ENCODE measurements at regions not wholly inside any gene's neighbourhood (a gene's known extent, or its start where the extent isn't known, plus 50 kb on each side); places are given as distances from the start of the nearest gene placed in this dataset.
A peak's percentile ranks its signal among the peaks of the same experiment; 100 is the strongest.
"Not testable (repeated sequence)": the region's sequence is repeated elsewhere in the genome, so short reads cannot be mapped to it uniquely, and the experiment has no call there.

- DNase-seq; H3K27ac ChIP-seq; H3K4me3 ChIP-seq; intact Hi-C loops (cut with DNase I; ENCODE audit: low total_unique reads); H3K4me1 ChIP-seq; H3K9me3 ChIP-seq; H3K27me3 ChIP-seq; H3K36me3 ChIP-seq; in situ Hi-C loops (cut with MboI; ENCODE audit: low pct_ligation_motif_present in 1 of 4, low pct_unique_long_range_greater_than_20kb in 1 of 4, low sequenced_read_pairs in 3 of 4): not testable (repeated sequence)
- WGBS, 2 donors (ENCODE audit: low coverage in 1 of 2): 6 to 28% methylated on average over 2 to 11 of the region's 11 CpGs
- TF ChIP-seq CTCF (IDR thresholded peaks at IDR 0.05): peak; percentile 35 to 59 (median 55)
Measured at GRCh38 chr14:106764968-106765369, 1238.6 kb downstream of the TMEM121 start.

GRCh38 chr14:106766145-106766544 lies 1239.8 kb downstream of the TMEM121 start:
- no peaks in the 10 kb centered on the region for H3K9me3 ChIP-seq
- intact Hi-C loops (cut with DNase I; ENCODE audit: low total_unique reads) (no loop called here), in situ Hi-C loops (cut with MboI; ENCODE audit: low pct_ligation_motif_present in 1 of 4, low pct_unique_long_range_greater_than_20kb in 1 of 4, low sequenced_read_pairs in 3 of 4) (no loop called here)
- DNase-seq: no peak
- H3K4me1 ChIP-seq: peaks cover 0 to 10% (median 0%) of the 10 kb centered on the region in 4 donors
- no peak overlapping the region for H3K4me3 ChIP-seq
- no peaks in the 10 kb centered on the region for H3K36me3 ChIP-seq
- H3K27ac ChIP-seq: peak overlapping the region; percentile 25 to 77 (median 66)
- 45 to 60% methylated on average over 1 to 3 of the region's 3 CpGs for WGBS, 2 donors (ENCODE audit: low coverage in 1 of 2)
- TF ChIP-seq POLR2A (IDR thresholded peaks at IDR 0.05) (no peak), CTCF (IDR thresholded peaks at IDR 0.05) (no peak), POLR2AphosphoS5 (IDR thresholded peaks at IDR 0.05) (no peak), EP300 (IDR thresholded peaks at IDR 0.05; ENCODE audit: low read depth) (no peak)
- H3K27me3 ChIP-seq: no peaks in the 10 kb centered on the region

GRCh38 chr14:106766551-106767277 lies 1240.3 kb downstream of the TMEM121 start:
- H3K36me3 ChIP-seq; in situ Hi-C loops (cut with MboI; ENCODE audit: low pct_ligation_motif_present in 1 of 4, low pct_unique_long_range_greater_than_20kb in 1 of 4, low sequenced_read_pairs in 3 of 4); H3K4me3 ChIP-seq; H3K27me3 ChIP-seq; H3K4me1 ChIP-seq; H3K9me3 ChIP-seq; intact Hi-C loops (cut with DNase I; ENCODE audit: low total_unique reads): not testable (repeated sequence)
- peak overlapping the region; percentile 25 to 77 (median 70) for H3K27ac ChIP-seq
- DNase-seq: peak; percentile 73
- 23 to 39% methylated on average over 2 to 5 of the region's 5 CpGs for WGBS, 2 donors (ENCODE audit: low coverage in 1 of 2)
- TF ChIP-seq CTCF (IDR thresholded peaks at IDR 0.05) (peak in 1 of 5 experiments; percentile 14), POLR2AphosphoS5 (IDR thresholded peaks at IDR 0.05) (peak in 1 of 3 donors; percentile 15)

- H3K36me3 ChIP-seq; H3K4me1 ChIP-seq; H3K27me3 ChIP-seq; H3K9me3 ChIP-seq; H3K27ac ChIP-seq; H3K4me3 ChIP-seq; DNase-seq; intact Hi-C loops (cut with DNase I; ENCODE audit: low total_unique reads); in situ Hi-C loops (cut with MboI; ENCODE audit: low pct_ligation_motif_present in 1 of 4, low pct_unique_long_range_greater_than_20kb in 1 of 4, low sequenced_read_pairs in 3 of 4): not testable (repeated sequence)
- 66% methylated on average over 8 of the region's 8 CpGs; no CpG with 5 or more reads in 1 of the 2 donors for WGBS, 2 donors (ENCODE audit: low coverage in 1 of 2)
Measured at GRCh38 chr14:106768230-106768629, 1241.8 kb downstream of the TMEM121 start.

- WGBS, 2 donors (ENCODE audit: low coverage in 1 of 2): 67 to 73% methylated on average over 8 of the region's 8 CpGs
- H3K4me1 ChIP-seq; H3K4me3 ChIP-seq; H3K27ac ChIP-seq; intact Hi-C loops (cut with DNase I; ENCODE audit: low total_unique reads); DNase-seq; H3K9me3 ChIP-seq; in situ Hi-C loops (cut with MboI; ENCODE audit: low pct_ligation_motif_present in 1 of 4, low pct_unique_long_range_greater_than_20kb in 1 of 4, low sequenced_read_pairs in 3 of 4); H3K36me3 ChIP-seq; H3K27me3 ChIP-seq: not testable (repeated sequence)
Measured at GRCh38 chr14:106768972-106769700, 1242.8 kb downstream of the TMEM121 start.

GRCh38 chr14:106770158-106770672 lies 1243.8 kb downstream of the TMEM121 start:
- peaks cover 0 to 17% (median 2%) of the 10 kb centered on the region in 4 donors for H3K4me1 ChIP-seq
- H3K27ac ChIP-seq; H3K9me3 ChIP-seq; intact Hi-C loops (cut with DNase I; ENCODE audit: low total_unique reads); DNase-seq; H3K27me3 ChIP-seq; in situ Hi-C loops (cut with MboI; ENCODE audit: low pct_ligation_motif_present in 1 of 4, low pct_unique_long_range_greater_than_20kb in 1 of 4, low sequenced_read_pairs in 3 of 4); H3K4me3 ChIP-seq; H3K36me3 ChIP-seq: not testable (repeated sequence)
- WGBS, 2 donors (ENCODE audit: low coverage in 1 of 2): 40 to 63% methylated on average over 1 to 2 of the region's 5 CpGs
